Mucosa of descending colon (tissue), 3 donors: ENCODE measurements at regions not wholly inside any gene's neighbourhood (a gene's known extent, or its start where the extent isn't known, plus 50 kb on each side); places are given as distances from the start of the nearest gene placed in this dataset.

Source experiments
- ATAC-seq: fragments of 200-7000 bp; cut with Tn5 transposase; one replicate; pipeline ENCODE4 v1.9.1; 2020; ENCODE audit warnings: mild to moderate bottlenecking, moderate library complexity
- DNase-seq, 3 donors: peaks; one replicate each; pipeline ENCODE4 v3.0.0-alpha.2; 2020
- H3K36me3 ChIP-seq: fragments of 200-600 bp; one replicate; pipeline ENCODE4 v1.8.0; 2021; ENCODE audit warnings: low read depth, mild to moderate bottlenecking
- H3K4me1 ChIP-seq: fragments of 200-600 bp; one replicate; pipeline ENCODE4 v1.8.0; 2021; ENCODE audit warnings: low read depth, mild to moderate bottlenecking
- H3K4me3 ChIP-seq: fragments of 200-600 bp; one replicate; pipeline ENCODE4 v1.8.0; 2021; ENCODE audit warnings: mild to moderate bottlenecking
- H3K9me3 ChIP-seq: fragments of 200-600 bp; one replicate; pipeline ENCODE4 v1.8.0; 2021; ENCODE audit warnings: mild to moderate bottlenecking
- intact Hi-C, 2 donors: fragments of 100-400 bp; cut with DNase I in 1 of 2; cut with micrococcal nuclease in 1 of 2; formaldehyde crosslinking; loops; one replicate each; pipeline versions ENCODE4 v1.11.0 to v1.11.1; 2022; cut with DNase I, micrococcal nuclease
- TF ChIP-seq, protein P1 (sequence below): fragments of 200-600 bp; IDR thresholded peaks from one replicate; pipeline ENCODE4 v1.8.0; 2022; ENCODE audit warnings: antibody characterized with exemption, mild to moderate bottlenecking
- donor health status: DM: no; HTN: no; CAD: no; lungs with moderate emphysema.
- donor health status: DM: no; HTN: no; CAD: no.
- donor health status: DM: no; HTN: yes; CAD: no.

DNA sequence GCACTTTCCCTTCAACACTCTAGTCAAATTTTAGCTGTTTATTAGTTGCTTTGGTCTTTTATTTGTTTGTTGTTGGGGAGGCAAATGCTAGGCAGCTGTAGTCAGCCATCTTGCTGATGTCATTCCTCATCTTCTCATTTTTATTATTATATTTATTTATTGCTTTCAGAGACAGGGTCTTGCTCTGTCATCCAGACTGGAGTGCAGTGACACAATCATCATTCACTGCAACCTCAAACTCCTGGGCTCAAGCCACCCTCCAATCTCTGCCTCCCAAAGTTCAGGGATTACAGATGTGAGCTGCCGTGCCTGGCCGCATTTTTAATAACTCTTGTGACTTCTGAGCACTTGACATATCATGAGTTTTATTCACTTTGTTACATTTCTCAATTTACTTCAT lies 441.4 kb downstream of the DIPK2A start:
- Histone ChIP-seq H3K9me3 (no peaks in the 10 kb centered on the region), H3K36me3 (no peaks in the 10 kb centered on the region), H3K4me1 (no peaks in the 10 kb centered on the region), H3K4me3 (no peak overlapping the region)
- intact Hi-C loops, result no loop called here
- ATAC-seq (no peak), DNase-seq (no peak)
- TF ChIP-seq, protein P1, sequence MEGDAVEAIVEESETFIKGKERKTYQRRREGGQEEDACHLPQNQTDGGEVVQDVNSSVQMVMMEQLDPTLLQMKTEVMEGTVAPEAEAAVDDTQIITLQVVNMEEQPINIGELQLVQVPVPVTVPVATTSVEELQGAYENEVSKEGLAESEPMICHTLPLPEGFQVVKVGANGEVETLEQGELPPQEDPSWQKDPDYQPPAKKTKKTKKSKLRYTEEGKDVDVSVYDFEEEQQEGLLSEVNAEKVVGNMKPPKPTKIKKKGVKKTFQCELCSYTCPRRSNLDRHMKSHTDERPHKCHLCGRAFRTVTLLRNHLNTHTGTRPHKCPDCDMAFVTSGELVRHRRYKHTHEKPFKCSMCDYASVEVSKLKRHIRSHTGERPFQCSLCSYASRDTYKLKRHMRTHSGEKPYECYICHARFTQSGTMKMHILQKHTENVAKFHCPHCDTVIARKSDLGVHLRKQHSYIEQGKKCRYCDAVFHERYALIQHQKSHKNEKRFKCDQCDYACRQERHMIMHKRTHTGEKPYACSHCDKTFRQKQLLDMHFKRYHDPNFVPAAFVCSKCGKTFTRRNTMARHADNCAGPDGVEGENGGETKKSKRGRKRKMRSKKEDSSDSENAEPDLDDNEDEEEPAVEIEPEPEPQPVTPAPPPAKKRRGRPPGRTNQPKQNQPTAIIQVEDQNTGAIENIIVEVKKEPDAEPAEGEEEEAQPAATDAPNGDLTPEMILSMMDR, result no peak

DNA sequence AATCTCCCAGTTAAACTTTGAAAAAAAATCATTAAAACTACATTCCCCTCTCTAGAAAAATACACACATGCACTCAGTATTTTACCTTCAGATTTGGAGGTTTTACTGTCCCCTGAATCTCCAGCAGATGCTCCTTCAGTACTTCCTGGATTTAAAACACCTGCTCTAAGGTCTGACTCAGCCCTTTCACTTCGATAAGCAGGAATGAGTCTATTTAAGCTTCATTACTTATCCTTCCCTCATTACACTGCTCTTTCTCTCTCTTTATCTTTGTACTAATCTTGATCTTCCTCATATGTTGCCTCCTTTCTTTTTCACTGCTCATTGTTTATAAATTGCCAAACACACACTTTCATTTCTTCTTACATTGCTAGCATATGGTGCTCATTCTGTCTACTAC lies 443.9 kb downstream of the DIPK2A start:
- Histone ChIP-seq H3K4me3 (no peak overlapping the region), H3K4me1 (no peaks in the 10 kb centered on the region), H3K36me3 (no peaks in the 10 kb centered on the region), H3K9me3 (no peaks in the 10 kb centered on the region)
- TF ChIP-seq, protein P1, result no peak
- ATAC-seq (no peak), DNase-seq (no peak)
- intact Hi-C loops, result no loop called here

DNA sequence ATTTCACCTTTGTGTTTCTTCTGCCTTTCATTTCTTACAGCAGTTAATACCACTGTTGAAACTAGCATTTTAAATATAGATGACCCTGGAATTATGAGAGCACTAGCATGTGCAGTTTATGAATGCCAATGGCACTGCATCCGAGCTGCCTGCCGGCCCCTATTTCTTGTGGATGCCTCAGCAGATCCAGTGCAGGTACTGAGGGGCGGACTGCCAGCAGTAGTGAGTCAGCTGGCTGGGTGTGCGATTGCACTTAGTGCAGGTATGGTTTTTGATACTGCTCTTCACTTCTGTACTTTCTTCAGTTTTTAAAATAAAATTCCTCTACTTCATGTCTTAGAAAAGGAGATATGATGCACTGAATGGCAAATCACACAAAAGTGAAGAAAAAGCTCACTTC lies 453.0 kb downstream of the DIPK2A start:
- TF ChIP-seq, protein P1, result no peak
- H3K36me3 ChIP-seq, result no peaks in the 10 kb centered on the region

DNA sequence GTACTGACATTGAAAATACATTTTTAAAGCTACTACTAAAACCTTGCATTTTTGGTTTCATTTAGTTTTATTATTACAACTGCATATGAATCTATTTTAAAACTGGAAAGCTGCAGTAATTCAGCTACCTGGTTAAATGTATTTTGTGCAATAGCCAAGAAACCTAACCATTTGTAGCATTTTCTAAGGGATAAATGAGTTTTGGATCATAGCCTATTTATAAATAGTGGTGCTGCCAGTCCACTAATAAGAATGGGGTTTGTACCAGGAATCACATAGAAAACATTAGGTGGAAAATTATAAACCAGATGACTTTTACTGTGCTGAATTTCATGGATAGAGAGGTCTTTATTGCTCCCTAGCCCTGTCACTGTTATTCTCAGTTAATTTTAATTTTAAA lies 454.7 kb downstream of the DIPK2A start:
- intact Hi-C loops, result no loop called here
- TF ChIP-seq, protein P1, result no peak
- DNase-seq (no peak), ATAC-seq (no peak)
- Histone ChIP-seq H3K4me1 (no peaks in the 10 kb centered on the region), H3K36me3 (no peaks in the 10 kb centered on the region), H3K9me3 (no peaks in the 10 kb centered on the region), H3K4me3 (no peak overlapping the region)

More for the DNA sequence above, 453.0 kb downstream of the DIPK2A start:
- Histone ChIP-seq H3K4me1 (no peaks in the 10 kb centered on the region), H3K4me3 (no peak overlapping the region), H3K9me3 (no peaks in the 10 kb centered on the region)
- ATAC-seq (no peak), DNase-seq (peak in 1 of 3 donors; percentile 27)
- intact Hi-C loops, result no loop called here

DNA sequence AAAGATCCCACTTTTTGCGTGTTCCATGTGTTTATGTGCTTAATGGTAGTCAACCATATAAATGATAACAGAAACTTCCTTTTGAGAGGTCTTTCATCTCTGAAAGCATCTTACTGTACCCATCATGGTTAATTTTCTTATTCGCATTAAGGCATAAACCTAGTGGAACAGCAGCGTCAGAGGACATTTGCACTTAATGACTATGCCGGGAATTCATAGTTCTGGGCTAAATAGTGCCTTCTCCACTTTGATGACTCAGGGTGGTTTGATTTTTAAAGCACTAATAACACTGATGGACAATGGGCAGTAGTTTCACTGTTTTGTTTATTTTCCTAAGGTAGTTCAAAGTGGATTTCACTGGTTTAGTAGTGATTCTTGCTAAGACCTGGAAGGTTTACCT lies 455.3 kb downstream of the DIPK2A start:
- Histone ChIP-seq H3K9me3 (no peaks in the 10 kb centered on the region), H3K4me1 (no peaks in the 10 kb centered on the region), H3K36me3 (no peaks in the 10 kb centered on the region), H3K4me3 (no peak overlapping the region)
- ATAC-seq (no peak), DNase-seq (no peak)
- intact Hi-C loops, result no loop called here
- TF ChIP-seq, protein P1, result no peak

DNA sequence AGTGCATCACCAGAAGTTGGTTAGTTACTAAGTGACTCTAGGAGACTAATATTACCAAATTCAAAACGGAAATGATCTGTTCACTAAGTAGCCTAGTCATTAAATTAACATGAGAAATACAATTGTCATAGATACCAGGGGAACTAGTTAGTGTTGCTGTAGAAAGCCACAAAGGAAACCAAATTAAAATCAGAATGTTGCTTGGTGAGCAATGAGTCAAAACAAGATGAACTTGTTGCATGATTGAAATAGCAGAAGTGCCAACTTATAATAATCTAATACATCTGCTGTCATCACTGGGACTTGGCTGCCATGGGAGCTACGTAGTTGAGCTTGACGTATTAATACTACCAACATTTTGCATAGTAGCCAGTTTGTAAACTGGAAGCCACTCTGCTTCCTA lies 458.1 kb downstream of the DIPK2A start:
- TF ChIP-seq, protein P1, result no peak
- Histone ChIP-seq H3K4me3 (no peak overlapping the region), H3K4me1 (no peaks in the 10 kb centered on the region), H3K36me3 (no peaks in the 10 kb centered on the region), H3K9me3 (no peaks in the 10 kb centered on the region)
- intact Hi-C loops, result no loop called here
- no peak for DNase-seq
- ATAC-seq, result no peak
